GM12872 (cell line): ENCODE measurements at regions not wholly inside any gene's neighbourhood (a gene's known extent, or its start where the extent isn't known, plus 50 kb on each side); places are given as distances from the start of the nearest gene placed in this dataset.

ENCODE experiments used
- CTCF ChIP-seq: IDR thresholded peaks from 3 replicates; pipeline ENCODE4 v1.5.1; 2011; ENCODE audit warnings: low read depth, mild to moderate bottlenecking, low read length, moderate library complexity; ENCODE audit not compliant: insufficient read depth

- TF ChIP-seq CTCF = no peak
Observed at GRCh38 chr18:34506198-34506597, 203.9 kb upstream of the DTNA start.

- TF ChIP-seq CTCF = no peak
Observed at GRCh38 chr18:34509163-34509562, 200.9 kb upstream of the DTNA start.

GRCh38 chr18:34509879-34510586 is 200.1 kb upstream of the DTNA start:
- no peak for TF ChIP-seq CTCF

DNA sequence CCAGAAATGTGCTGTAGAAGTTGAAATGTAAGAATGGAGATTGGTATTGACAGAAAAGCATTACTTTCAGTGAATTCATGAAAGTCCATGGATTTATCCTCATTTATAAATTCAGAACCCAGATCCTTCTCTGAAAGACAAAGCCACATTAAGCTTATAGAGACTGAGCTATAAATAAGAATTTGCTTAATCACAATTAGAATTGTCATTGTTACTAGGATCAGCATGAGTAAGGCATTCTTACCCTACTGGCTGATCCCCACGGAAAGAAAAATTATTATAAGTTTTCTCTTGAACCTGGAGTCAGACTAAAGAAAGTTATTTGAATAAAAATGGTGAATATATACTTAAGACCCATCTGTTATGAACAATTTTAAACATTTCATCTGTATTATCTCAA is 199.2 kb upstream of the DTNA start:
- TF ChIP-seq CTCF = no peak

GRCh38 chr18:34511435-34511834 is 198.7 kb upstream of the DTNA start:
- TF ChIP-seq CTCF = no peak

GRCh38 chr18:34511879-34512278 is 198.2 kb upstream of the DTNA start:
- TF ChIP-seq CTCF = no peak

- TF ChIP-seq CTCF = no peak
Observed at GRCh38 chr18:34514238-34514637, 195.9 kb upstream of the DTNA start.

- TF ChIP-seq CTCF = no peak
Observed at GRCh38 chr18:34514957-34515356, 195.1 kb upstream of the DTNA start.
